Panc1 (cell line): ENCODE measurements at regions not wholly inside any gene's neighbourhood (a gene's known extent, or its start where the extent isn't known, plus 50 kb on each side); places are given as distances from the start of the nearest gene placed in this dataset.

Experiments used
- ATAC-seq: fragments of 200-7000 bp; cut with Tn5 transposase; 2 replicates; pipeline ENCODE4 v1.9.1; 2020; ENCODE audit warnings: mild to moderate bottlenecking, moderate library complexity
- BruUV-seq: library from RNA; stranded (reverse); fragments of 400-500 nt; replicated peaks from 2 replicates; lab custom pipeline; 2021; lab: Mats Ljungman, UMichigan
- CTCF ChIA-PET: fragments of 300-600 bp; sonication (Branson Sonifier 250); formaldehyde crosslinking; loops from one replicate; lab custom pipeline; 2022; ENCODE audit warnings: antibody characterized with exemption; lab: Charles Lee
- POLR2A ChIA-PET: fragments of 300-600 bp; sonication (Branson Sonifier 250); formaldehyde crosslinking; loops from one replicate; lab custom pipeline; 2022; ENCODE audit warnings: antibody characterized with exemption; lab: Charles Lee
- DNase-seq: peaks from one replicate; pipeline ENCODE4 v3.0.0-alpha.2; 2010; ENCODE audit warnings: low read depth, low spot score
- H3K27ac ChIP-seq: 2 replicates; pipeline ENCODE4 v1.5.1; 2011; ENCODE audit warnings: mild to moderate bottlenecking, low read length, inconsistent platforms
- H3K27me3 ChIP-seq: fragments of 200-500 bp; sonication (Bioruptor generic); 2 replicates; pipeline ENCODE4 v1.6.0; 2014; ENCODE audit warnings: low read length, inconsistent platforms; ENCODE audit not compliant: control insufficient read depth, insufficient read depth
- H3K36me3 ChIP-seq: fragments of 200-500 bp; sonication (Bioruptor generic); 2 replicates; pipeline ENCODE4 v1.5.1; 2014; ENCODE audit warnings: inconsistent platforms, mild to moderate bottlenecking, low read length, moderate library complexity; ENCODE audit not compliant: control insufficient read depth, insufficient read depth
- H3K4me1 ChIP-seq: 2 replicates; pipeline ENCODE4 v1.5.1; 2011; ENCODE audit warnings: inconsistent platforms, mild to moderate bottlenecking, low read length, moderate library complexity; ENCODE audit not compliant: control insufficient read depth, insufficient read depth
- H3K4me3 ChIP-seq, 2 experiments: 2 replicates each; pipeline ENCODE4 v1.5.1; 2011 to 2012; ENCODE audit warnings: low read depth in 2 of 2, low read length in 2 of 2, mild to moderate bottlenecking in 2 of 2, inconsistent platforms in 1 of 2, moderate library complexity in 1 of 2
- H3K9me3 ChIP-seq: fragments of 200-500 bp; sonication (Bioruptor generic); 2 replicates; pipeline ENCODE4 v1.5.1; 2014; ENCODE audit warnings: low read depth, mild to moderate bottlenecking, inconsistent platforms, low read length, moderate library complexity; ENCODE audit not compliant: control insufficient read depth, insufficient read depth
- CTCF ChIP-seq: fragments of 450-650 bp; IDR thresholded peaks from 2 replicates; pipeline ENCODE4 v1.5.1; 2017; ENCODE audit warnings: mild to moderate bottlenecking
- POLR2AphosphoS5 ChIP-seq: IDR thresholded peaks from 2 replicates; pipeline ENCODE4 v1.6.1; 2012; ENCODE audit warnings: mild to moderate bottlenecking, low read depth, low read length, moderate library complexity
- REST ChIP-seq, 2 experiments: IDR thresholded peaks; 2 replicates each; pipeline ENCODE4 v1.6.1; 2011 to 2012; ENCODE audit warnings: low read depth in 2 of 2, control low read depth in 1 of 2, low read length in 1 of 2, mild to moderate bottlenecking in 1 of 2, moderate library complexity in 1 of 2; ENCODE audit not compliant: insufficient read depth in 1 of 2
- SIN3A ChIP-seq: IDR thresholded peaks from 2 replicates; pipeline ENCODE4 v1.6.1; 2012; ENCODE audit warnings: low read depth, mild to moderate bottlenecking, low read length, moderate library complexity, borderline replicate concordance; ENCODE audit not compliant: insufficient read depth
- TCF7L2 ChIP-seq: IDR thresholded peaks from 2 replicates; pipeline ENCODE4 v1.6.1; 2011; ENCODE audit warnings: mild to moderate bottlenecking, low read depth, low read length, inconsistent platforms
- in situ Hi-C: cut with HindIII; loops from 2 replicates; pipeline ENCODE4 v1.10.0; 2016; ENCODE audit warnings: low sequenced_read_pairs, low pct_unique_long_range_greater_than_20kb
- intact Hi-C: fragments of 100-400 bp; cut with micrococcal nuclease; formaldehyde crosslinking; loops from one replicate; pipeline ENCODE4 v1.10.0; 2022; ENCODE audit not compliant: unreplicated experiment

GRCh38 chr5:179415291-179416060 lies 70.2 kb upstream of the ADAMTS2 start:
- H3K9me3 ChIP-seq = no peaks in the 10 kb centered on the region
- POLR2A ChIA-PET = no interaction called here
- H3K4me1 ChIP-seq = no peaks in the 10 kb centered on the region
- DNase-seq = no peak
- H3K27ac ChIP-seq = no peak overlapping the region
- TF ChIP-seq CTCF (no peak), SIN3A (no peak), POLR2AphosphoS5 (no peak), TCF7L2 (no peak), REST (IDR thresholded peaks at IDR 0.05; ENCODE audit: insufficient read depth in 1 of 2, low read depth in 2 of 2, low read length in 1 of 2) (no peak)
- no peak overlapping the region for H3K4me3 ChIP-seq
- intact Hi-C loops = no loop called here
- ATAC-seq = no peak
- no TSS peak for BruUV-seq
- in situ Hi-C loops = no loop called here
- H3K36me3 ChIP-seq = no peaks in the 10 kb centered on the region
- CTCF ChIA-PET = no interaction called here
- no peaks in the 10 kb centered on the region; the same call in 1 of the 2 replicates for H3K27me3 ChIP-seq

- ATAC-seq (no peak), DNase-seq (no peak)
- CTCF ChIA-PET = no interaction called here
- POLR2A ChIA-PET = no interaction called here
- intact Hi-C loops (no loop called here), in situ Hi-C loops (no loop called here)
- Histone ChIP-seq H3K4me3 (no peak overlapping the region), H3K27ac (no peak overlapping the region), H3K27me3 (no peaks in the 10 kb centered on the region; the same call in 1 of the 2 replicates), H3K4me1 (no peaks in the 10 kb centered on the region), H3K9me3 (no peaks in the 10 kb centered on the region), H3K36me3 (no peaks in the 10 kb centered on the region)
- no TSS peak for BruUV-seq
- no peak for TF ChIP-seq POLR2AphosphoS5
- no peak for TF ChIP-seq SIN3A
- TF ChIP-seq REST (IDR thresholded peaks at IDR 0.05; ENCODE audit: insufficient read depth in 1 of 2, low read depth in 2 of 2, low read length in 1 of 2) = no peak
- TF ChIP-seq TCF7L2 = no peak
These were observed 69.4 kb upstream of the ADAMTS2 start for GRCh38 chr5:179414459-179415261.
